ENCODE measurements at regions not wholly inside any gene's neighbourhood (a gene's known extent, or its start where the extent isn't known, plus 50 kb on each side); places are given as distances from the start of the nearest gene placed in this dataset.

GRCh38 chr15:66832664-66833063 lies 130.6 kb downstream of the SMAD6 start:
- no peak overlapping the region for H3K4me3 ChIP-seq (replicated peaks; ENCODE audit: low read depth, low read length)
- peak; percentile 71 for DNase-seq (ENCODE audit: extremely low read depth, low read depth)
- no peak for TF ChIP-seq CTCF (IDR thresholded peaks at IDR 0.05; ENCODE audit: low read depth, low read length, missing control alignments)

GRCh38 chr15:66833371-66833770 lies 131.3 kb downstream of the SMAD6 start:
- no peak for TF ChIP-seq CTCF (IDR thresholded peaks at IDR 0.05; ENCODE audit: low read depth, low read length, missing control alignments)
- DNase-seq (ENCODE audit: extremely low read depth, low read depth): no peak
- no peak overlapping the region for H3K4me3 ChIP-seq (replicated peaks; ENCODE audit: low read depth, low read length)

GRCh38 chr15:66833803-66834202 lies 131.8 kb downstream of the SMAD6 start:
- H3K4me3 ChIP-seq (replicated peaks; ENCODE audit: low read depth, low read length): no peak overlapping the region
- no peak for TF ChIP-seq CTCF (IDR thresholded peaks at IDR 0.05; ENCODE audit: low read depth, low read length, missing control alignments)
- DNase-seq (ENCODE audit: extremely low read depth, low read depth): no peak

- DNase-seq (ENCODE audit: extremely low read depth, low read depth): no peak
- no peak overlapping the region for H3K4me3 ChIP-seq (replicated peaks; ENCODE audit: low read depth, low read length)
- no peak for TF ChIP-seq CTCF (IDR thresholded peaks at IDR 0.05; ENCODE audit: low read depth, low read length, missing control alignments)
Observed at GRCh38 chr15:66834881-66835878, 133.1 kb downstream of the SMAD6 start.

- TF ChIP-seq CTCF (IDR thresholded peaks at IDR 0.05; ENCODE audit: low read depth, low read length, missing control alignments): no peak
Observed at GRCh38 chr15:66836231-66837030, 134.4 kb downstream of the SMAD6 start.

GRCh38 chr15:66838202-66838601 lies 136.2 kb downstream of the SMAD6 start:
- no peak for TF ChIP-seq CTCF (IDR thresholded peaks at IDR 0.05; ENCODE audit: low read depth, low read length, missing control alignments)
- no peak overlapping the region for H3K4me3 ChIP-seq (replicated peaks; ENCODE audit: low read depth, low read length)
- no peak for DNase-seq (ENCODE audit: extremely low read depth, low read depth)

More at GRCh38 chr15:66836231-66837030, 134.4 kb downstream of the SMAD6 start:
- no peak for DNase-seq (ENCODE audit: extremely low read depth, low read depth)
- no peak overlapping the region for H3K4me3 ChIP-seq (replicated peaks; ENCODE audit: low read depth, low read length)
